GM21526 (cell line): ENCODE measurements at regions not wholly inside any gene's neighbourhood (a gene's known extent, or its start where the extent isn't known, plus 50 kb on each side); places are given as distances from the start of the nearest gene placed in this dataset.
"Not testable (repeated sequence)": the region's sequence is repeated elsewhere in the genome, so short reads cannot be mapped to it uniquely, and the experiment has no call there.

ENCODE experiments used
- ATAC-seq: cut with Tn5 transposase; IDR thresholded peaks from one replicate; pipeline ENCODE4 v1.9.1; 2021; ENCODE audit warnings: moderate library complexity; ENCODE audit not compliant: unreplicated experiment, low FRiP score

DNA sequence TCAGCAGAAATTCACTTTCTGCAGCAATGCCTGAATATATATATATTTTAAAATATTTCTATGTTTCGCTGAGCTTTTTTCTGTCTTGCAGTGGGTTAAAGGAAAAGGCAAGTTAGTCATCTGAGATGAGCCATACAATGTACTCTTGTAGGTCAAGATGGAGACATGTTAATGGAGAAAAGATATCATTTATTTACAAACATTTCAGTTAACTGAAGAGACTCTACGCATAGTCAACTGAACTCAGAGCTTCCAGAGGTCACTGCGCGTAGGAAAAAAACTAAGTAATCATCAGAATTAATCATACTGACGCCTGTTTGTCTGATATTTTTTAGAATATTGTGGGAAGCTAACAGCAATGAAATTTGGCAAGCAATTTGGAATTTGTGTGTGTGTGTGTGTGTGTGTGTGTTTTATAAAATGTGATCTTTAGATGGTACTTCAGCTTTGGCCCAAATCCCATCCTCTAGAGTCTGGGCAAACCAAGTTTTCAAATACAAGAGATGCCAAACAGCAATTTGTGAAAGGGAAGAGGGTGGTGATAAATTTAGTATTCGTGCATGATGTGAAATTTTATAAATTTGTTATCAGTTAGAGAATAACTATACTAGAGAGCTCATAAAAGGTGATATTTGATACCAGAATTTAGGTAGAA, 193.9 kb upstream of the AGR3 start:
- ATAC-seq, result no peak

DNA sequence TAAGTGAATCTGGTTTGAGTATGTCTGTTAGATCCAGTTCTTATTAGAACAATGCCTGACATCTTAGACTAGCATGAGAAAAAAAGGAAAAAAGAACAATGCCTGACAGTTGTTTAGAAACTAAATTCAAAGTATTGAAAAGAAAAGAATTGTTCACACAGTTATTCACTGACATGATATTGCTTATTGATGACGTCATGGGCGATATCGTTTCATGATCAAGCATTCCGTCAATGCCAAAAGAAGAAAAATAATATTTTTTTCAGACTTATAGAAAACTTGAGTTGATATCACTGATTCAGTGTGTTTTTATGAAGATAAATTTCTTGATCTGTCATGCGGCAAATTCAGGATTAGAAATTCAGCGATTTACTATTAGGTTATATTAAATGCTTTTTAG, 196.5 kb upstream of the AGR3 start:
- ATAC-seq, result no peak

DNA sequence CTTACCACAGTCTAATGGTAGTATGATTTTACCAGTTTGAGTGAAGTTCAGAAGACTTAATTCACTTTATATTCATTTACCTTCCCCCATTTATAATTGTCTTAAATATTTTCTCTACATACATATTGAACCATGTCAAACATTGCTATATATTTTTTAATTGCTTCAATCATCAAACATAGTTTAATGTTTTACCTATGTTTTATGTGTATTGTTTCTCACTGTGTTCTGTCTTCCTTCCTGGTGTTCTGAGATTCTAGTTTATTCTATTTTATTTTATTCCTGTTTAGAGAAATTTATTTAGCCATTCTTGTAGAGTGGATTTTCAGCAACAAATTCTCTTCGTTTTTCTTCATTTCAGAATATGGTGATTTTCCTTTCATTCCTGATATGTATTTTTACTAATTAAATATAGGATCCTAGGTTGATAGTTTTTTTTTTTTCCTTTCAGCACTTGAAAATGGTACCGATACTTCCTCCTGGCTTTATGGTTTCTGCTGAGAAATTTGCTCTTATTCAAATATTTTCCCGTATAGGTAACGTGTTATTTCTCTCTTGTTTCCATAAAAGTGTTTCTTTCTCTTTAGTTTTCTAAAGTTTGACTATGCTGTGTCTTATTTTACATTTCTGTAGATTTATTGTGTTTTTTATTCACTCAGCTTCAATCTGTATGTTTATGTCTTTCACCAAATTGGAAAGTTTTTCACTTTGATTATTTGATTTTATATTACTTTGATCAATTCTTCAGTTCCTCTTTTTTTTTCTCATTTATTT, 201.8 kb upstream of the AGR3 start:
- no peak for ATAC-seq

DNA sequence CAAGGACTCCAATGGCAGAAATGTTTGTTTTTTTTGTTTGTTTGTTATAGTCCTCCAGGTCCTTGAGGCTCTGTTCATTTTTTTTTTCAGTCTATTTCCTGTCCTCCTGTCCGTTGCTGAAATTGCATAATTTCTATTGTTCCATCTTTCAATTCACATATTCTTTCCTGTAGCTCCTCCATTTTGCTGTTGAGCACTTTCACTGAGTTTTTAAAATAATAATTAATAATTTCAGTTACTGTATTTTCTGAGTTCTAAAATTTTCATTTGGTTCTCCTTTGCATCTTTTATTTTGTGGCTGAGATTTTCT, 202.3 kb upstream of the AGR3 start:
- ATAC-seq, result no peak

DNA sequence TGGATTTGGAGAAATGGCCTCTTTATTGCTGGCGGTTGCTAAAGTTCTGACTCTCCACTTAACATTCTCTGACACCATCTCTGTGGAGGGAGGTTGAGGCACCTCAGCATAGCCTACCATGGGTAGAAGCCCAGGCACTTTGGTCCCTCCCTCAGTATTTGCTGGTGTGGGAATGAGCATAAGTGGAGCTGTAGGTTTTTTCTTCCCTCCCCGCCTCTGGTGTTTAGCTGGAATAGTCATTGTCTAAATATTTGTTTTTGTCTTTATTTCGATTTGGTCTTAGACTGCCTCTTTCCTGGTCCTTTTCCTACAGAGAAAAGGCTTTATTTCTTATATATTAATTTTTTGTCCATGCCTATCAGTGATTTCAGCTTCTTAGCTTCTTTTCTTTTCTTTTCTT, 203.4 kb upstream of the AGR3 start:
- no peak for ATAC-seq

DNA sequence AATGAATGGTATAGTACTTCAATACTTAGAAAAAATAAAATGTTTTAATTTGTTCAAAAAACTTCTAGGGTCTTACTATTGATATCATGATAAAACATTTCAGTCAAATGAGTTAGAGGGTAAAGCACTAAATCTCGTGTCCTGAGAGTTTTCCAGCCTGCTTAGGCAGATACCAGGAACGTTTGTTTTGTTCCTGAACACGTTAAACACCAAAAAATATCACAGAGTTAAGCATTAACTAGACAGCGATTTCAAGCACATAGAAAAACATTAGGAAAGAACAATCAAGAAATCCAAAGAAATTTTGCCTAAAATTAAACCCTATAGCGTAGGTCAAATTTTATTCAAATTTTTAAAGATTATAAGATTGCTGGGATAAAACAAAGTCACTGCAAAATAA, 204.6 kb upstream of the AGR3 start:
- no peak for ATAC-seq

DNA sequence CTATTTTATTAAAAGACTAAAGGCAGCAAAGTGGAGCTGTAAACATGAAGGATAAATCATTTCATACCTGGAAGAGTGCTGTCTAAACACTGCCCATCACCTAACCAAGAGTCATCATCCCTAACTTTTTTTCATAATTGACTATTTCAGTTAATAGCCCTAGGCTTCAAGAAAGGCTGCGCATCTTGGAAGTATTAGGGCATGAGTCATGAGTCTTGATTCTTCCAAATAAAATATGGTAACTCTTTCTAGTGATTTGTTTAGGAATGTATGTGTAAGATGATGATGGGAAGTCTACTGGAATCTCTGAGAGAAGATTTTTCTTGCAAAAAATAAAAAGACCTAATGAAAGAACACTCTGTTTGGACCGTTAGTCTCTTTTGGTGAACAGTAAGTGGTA, 207.7 kb upstream of the AHR start:
- ATAC-seq, result no peak

DNA sequence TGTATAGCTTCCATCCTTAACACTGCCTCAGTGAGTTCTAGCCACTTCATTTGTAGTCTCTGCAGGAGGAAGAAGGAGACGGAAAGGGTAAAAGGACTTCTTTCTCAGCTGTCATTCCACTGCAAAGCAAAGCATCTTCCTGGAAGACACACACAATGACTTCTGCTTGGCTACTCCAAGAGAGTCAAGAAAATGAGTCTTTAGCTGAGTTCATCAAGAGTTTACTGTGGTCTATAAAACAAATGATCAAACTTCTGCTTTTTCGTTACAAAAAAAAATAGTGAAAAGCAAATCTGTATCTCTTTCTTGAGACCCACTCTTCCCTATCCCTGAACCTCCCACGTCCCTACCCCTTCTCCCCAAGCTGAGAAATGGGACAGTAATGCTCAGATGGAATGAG, 205.0 kb upstream of the AHR start:
- no peak for ATAC-seq

DNA sequence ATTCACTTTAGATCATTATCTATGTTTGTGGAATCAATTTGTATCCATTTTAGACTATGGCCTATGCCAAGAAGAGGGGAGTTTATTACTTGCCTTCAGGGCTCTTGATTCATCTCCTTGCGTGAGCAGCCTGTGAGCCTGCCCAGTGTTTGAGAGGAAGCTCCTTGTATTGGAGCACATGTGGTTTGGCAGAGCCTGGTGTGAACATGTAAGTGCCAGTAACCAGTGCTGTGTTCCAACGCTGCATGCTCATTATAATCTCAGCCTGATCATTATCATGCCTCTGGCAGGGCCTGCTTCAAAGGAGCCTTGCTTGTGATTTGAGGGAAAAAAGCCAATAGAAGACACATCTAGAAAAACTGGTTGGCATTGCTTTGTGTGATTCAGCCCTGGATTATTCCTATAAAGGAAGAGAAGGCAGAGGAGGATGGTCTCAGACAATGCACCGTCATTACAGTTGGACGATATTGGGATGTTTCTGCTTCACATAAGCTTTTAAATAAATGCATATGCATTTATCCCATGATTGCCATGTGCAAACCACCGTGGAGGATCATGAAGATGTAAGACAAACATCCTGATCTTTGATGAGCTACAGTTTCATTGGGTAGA, 203.4 kb upstream of the AHR start:
- ATAC-seq, result no peak

DNA sequence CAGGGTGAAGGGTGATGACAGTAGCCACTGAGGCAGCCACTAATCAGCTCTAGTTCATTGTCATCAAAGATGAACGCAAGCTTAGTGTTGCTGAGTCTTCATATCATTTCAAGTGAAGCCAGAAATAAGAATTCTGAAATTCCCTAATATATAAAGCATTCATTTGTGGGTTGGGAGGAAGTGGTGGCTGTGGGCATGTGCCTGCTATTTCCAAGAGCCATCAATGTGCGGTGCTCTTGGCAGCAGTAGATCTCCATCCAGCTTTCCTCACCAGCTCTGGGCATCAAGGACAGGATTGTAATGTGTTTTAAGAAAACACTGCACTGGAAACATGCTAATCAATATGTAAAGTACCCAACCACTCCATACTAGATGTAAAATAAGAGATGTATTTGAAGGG, 202.5 kb upstream of the AHR start:
- ATAC-seq, result no peak

DNA sequence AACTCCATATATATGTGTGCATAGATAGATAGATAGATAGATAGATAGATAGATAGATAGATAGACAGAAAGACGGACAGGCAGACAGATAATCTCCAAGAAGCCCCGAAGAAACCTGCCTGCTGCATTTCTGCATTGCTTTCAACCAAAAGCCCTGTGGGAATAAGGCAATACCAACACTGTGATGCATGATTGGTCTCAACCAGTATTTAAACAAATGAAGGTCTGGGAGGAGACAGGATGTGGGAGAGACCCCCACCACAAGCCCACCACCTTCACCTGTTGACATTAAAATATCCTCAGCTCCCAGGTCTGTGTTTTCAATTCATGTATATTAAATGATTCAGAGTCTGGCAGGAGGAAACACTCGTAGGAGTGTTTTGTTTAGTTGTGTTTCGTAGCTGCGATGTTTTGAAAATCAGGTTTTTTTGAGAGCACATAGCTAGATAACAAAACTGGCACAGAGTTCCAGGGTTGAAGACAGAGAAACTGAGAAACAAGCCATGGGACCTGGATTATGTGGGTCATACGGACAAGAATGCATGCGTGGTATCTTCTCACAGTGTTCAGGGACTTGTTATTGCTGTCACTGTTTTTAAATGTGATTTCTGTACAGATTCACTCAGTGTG, 200.7 kb upstream of the AHR start:
- ATAC-seq, result no peak

DNA sequence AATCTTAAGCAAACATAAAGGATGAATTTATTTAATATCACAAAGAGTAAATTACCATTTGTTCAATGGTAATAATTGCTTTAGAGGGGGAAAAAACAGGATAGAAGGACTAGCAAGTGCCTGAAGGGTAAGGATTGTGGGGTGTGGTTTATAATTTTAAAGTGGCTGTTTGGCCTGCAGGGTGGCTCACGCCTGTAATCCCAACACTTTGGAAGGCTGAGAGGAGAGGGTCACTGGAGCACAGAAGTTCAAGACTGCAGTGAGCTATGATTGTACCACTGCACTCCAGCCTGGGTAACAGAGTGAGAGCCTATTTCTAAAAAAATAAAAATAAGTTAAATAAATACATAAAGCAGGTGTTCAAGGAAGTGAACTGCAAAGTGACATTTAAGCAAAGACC, 199.9 kb upstream of the AHR start:
- ATAC-seq, result no peak

DNA sequence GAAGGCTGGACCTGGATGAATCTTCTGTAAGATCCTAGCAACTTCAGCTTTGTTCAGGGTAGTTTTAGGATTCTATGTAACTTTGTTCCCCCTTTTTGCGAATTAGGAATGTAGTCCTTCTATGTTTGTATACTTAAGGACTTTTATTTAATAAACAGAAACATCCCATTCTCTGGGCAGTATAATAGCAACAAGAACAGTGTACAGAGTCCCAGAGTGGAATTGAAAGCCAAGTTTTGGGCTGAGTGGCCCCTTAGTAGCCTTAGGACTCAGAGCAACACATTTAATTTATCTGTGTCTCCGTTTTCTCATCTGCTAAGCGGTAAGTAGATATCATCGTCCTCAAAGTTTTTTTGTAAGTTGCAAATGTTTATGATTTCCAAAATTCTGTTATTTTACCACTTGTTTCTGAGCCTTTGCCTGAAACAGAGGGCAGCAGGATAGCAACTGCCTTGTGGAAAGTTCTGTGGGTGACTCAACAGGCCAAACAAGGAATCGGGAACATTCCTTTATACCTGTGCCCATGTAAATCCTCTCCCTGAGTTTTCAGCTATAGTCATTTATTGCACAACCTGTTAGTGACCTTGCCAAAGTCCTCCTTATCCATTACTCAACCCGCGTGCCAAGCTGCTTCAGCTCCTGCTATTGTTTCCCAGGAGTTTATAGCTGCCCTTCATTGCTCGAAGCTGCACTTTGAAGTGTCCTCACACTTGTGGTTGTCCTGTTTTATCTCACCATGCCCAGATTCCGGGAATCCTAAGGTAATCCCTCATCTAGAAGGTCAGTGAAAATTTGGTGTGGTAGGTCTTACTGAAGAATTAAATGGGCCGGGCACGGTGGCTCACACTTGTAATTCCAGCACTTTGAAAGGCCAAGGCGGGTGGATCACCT, 199.1 kb upstream of the AHR start:
- ATAC-seq, result no peak

DNA sequence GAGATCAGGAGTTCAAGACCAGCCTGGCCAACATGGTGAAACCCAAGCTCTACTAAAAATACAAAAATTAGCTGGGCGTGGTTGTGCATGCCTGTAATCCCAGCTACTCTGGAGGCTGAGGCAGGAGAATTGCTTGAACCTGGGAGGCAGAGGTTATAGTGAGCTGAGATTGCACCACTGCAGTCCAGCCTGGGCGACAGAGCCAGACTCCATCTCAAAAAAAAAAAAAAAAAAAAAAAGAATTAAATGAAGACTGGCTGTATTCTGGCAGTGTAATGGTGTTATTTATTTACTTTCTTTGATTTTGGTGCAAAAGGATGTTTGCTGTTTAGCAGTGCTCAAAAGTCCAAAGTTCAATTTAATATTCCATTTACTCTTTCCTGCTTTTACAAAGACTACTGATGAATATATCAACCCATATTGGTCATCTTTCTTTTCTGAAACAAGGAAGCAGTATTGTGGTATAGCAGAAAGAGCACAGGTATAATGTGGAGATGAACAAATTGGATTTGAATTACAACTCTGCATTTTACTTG, 198.4 kb upstream of the AHR start:
- ATAC-seq, result not testable (repeated sequence)

DNA sequence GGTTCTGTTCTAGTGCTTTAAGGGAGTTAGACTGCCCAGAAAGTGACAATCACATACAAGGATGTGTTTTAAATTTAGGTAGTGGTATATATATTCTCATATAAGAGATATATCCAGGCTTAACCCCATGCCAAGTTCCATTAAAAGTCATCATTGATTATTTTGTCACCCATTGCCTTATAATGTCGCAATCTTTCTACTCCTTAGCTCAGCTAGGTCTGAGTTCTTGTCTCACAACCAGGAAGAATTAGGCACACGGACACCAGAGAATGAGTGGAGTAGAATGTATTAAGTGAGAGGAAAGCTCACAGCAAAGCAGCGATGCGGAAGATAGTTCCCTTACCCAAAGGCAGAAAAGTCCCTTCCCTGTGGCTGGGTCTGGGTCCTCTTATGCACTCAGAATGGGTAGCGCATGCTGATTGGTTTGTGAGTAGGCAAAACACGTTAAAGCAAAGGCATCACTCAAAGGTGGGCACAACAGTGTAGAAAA, 197.2 kb upstream of the AHR start:
- ATAC-seq, result no peak

DNA sequence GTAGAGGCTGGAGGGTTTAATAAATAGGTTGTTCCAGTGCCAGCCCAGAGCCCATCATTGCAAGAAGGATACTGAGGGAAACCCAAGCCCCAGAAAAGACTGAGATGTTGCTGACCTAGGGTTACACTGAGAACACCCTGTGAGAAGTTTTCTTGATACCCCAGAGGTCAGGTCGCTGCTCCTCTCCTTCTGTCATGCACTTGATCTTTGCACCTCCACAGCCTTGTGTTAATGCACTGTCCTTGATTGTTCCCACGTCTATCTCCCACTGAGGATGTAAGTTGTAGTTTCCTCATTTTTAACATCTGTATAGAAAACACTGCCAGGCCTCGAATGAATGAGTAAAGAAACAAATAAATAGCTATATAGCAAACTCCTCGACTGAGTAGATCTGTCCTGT, 195.3 kb upstream of the AHR start:
- no peak for ATAC-seq

DNA sequence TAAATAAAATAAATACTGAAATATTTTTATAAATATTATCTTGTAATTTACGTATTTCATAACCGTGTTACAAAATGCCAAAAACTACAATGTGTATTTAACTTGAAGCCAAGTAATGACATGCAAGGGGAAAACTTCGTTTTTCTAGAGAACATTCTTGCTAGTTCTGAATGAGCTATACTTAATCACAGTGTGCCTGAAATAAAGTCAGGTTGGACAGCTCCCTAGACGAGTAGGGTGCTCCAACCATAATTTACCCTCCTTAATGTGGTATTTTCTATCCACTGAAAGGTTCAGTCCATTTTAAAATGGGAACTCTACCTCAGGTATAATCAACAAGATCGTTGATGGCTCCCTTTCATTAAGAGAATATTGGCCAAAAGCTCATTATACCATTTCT, 194.5 kb upstream of the AHR start:
- no peak for ATAC-seq

DNA sequence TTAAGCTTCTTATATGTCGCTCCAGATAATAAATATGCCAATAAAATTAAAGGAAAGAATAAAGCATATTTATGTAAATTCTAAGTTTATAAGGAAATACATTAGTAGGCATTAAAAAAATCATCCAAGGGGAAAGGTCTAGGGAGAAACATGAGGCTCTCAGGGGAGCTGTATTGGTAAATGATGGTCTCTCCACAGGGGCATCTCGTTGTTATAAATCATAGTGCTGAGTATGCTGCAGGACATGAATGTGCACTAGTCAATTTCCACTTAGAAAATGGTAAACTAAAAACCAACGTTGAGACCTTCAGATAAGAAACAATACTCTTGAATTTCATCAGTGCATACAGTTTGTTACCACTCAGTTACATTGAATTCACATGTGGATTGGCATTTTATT, 194.0 kb upstream of the AHR start:
- ATAC-seq, result no peak

DNA sequence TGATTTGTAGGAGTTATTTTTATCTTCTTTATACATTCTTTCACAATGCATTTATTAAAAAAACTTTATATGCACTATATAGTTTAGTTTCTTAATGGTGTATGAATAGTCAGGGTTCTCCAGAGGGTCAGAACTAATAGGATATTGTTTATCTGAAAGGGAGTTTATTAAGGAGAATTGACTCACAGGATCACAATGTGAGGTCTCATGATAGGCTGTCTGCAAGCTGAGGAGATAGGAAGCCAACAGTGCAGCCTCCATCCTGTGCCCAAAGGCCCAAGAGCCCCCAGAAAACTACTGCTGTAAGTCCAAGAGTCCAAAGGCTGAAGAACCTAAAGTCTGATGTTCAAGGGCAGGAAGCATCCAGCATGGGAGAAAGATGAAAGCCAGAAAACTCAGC, 192.8 kb upstream of the AHR start:
- ATAC-seq, result no peak

DNA sequence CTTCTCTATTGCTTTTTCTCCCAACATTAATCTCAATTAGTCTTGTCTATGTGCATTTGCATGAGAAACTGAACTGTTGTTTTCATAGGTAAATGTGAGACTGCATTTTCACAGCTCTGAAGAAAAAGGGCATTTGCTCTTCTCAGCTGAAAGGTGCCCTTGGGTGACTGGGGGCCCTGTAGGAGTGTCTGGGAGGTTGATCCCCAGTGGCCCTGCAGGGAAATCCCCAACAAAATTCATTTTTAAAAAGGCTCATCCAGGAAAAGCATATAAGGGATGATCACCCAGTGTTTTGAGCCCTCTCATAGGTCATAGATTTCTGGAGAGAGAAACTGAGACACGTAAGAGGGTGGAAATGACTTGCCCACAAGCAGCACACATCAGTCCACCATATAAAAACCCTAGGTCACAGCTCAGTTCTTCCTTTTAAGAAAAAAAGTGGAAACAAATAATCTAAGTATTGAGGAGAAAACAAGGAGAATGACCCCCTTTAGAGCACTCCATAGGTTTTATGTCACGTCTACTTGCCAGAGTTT, 190.3 kb upstream of the AHR start:
- no peak for ATAC-seq
